ENCODE measurements at regions not wholly inside any gene's neighbourhood (a gene's known extent, or its start where the extent isn't known, plus 50 kb on each side); places are given as distances from the start of the nearest gene placed in this dataset.

GRCh38 chr11:46202696-46203391 lies 74.6 kb upstream of the CREB3L1 start:
- Histone ChIP-seq H3K4me1 (ENCODE audit: insufficient read depth, low read length) (no peaks in the 10 kb centered on the region), H2AFZ (ENCODE audit: low read depth, low read length) (no peak overlapping the region), H4K20me1 (ENCODE audit: insufficient read depth, low read length) (no peaks in the 10 kb centered on the region), H3K27ac (ENCODE audit: low read depth, low read length) (no peak overlapping the region), H3K4me3 (ENCODE audit: insufficient read depth, low read depth, low read length) (no peak overlapping the region), H3K9me3 (ENCODE audit: insufficient read depth, low read depth, low read length) (no peaks in the 10 kb centered on the region), H3K27me3 (ENCODE audit: insufficient read depth, low read length) (peaks cover 12% of the 10 kb centered on the region), H3K79me2 (ENCODE audit: insufficient read depth, low read length) (no peaks in the 10 kb centered on the region), H3K9ac (ENCODE audit: low read length) (no peak overlapping the region), H3K36me3 (ENCODE audit: insufficient read depth, low read length) (no peaks in the 10 kb centered on the region), H3K4me2 (ENCODE audit: low read length) (no peak overlapping the region)
- DNase-seq (ENCODE audit: low read depth) (no peak), FAIRE-seq (no peak)
- Mint-ChIP-seq H3K9me3 (ENCODE audit: unreplicated experiment) (no peaks in the 10 kb centered on the region), H3K36me3 (ENCODE audit: low read depth, unreplicated experiment) (peaks cover 2% of the 10 kb centered on the region), H3K4me1 (ENCODE audit: low read depth, unreplicated experiment) (no peaks in the 10 kb centered on the region), H3K4me3 (ENCODE audit: unreplicated experiment) (no peak overlapping the region), H3K27ac (ENCODE audit: unreplicated experiment) (no peak overlapping the region), H3K27me3 (ENCODE audit: low read depth, unreplicated experiment) (peaks cover 21% of the 10 kb centered on the region)
- TF ChIP-seq CTCF (IDR thresholded peaks at IDR 0.05; ENCODE audit: insufficient read depth, low read depth, low read length) (no peak), EZH2 (IDR thresholded peaks at IDR 0.05; ENCODE audit: insufficient read depth, low read length) (no peak)

GRCh38 chr11:46202149-46202548 lies 75.3 kb upstream of the CREB3L1 start:
- Histone ChIP-seq H2AFZ (ENCODE audit: low read depth, low read length) (peak overlapping the region; percentile 24), H4K20me1 (ENCODE audit: insufficient read depth, low read length) (no peaks in the 10 kb centered on the region), H3K4me2 (ENCODE audit: low read length) (no peak overlapping the region), H3K36me3 (ENCODE audit: insufficient read depth, low read length) (no peaks in the 10 kb centered on the region), H3K4me1 (ENCODE audit: insufficient read depth, low read length) (no peaks in the 10 kb centered on the region), H3K79me2 (ENCODE audit: insufficient read depth, low read length) (no peaks in the 10 kb centered on the region), H3K27ac (ENCODE audit: low read depth, low read length) (no peak overlapping the region), H3K27me3 (ENCODE audit: insufficient read depth, low read length) (peaks cover 17% of the 10 kb centered on the region), H3K9me3 (ENCODE audit: insufficient read depth, low read depth, low read length) (no peaks in the 10 kb centered on the region), H3K4me3 (ENCODE audit: insufficient read depth, low read depth, low read length) (no peak overlapping the region), H3K9ac (ENCODE audit: low read length) (no peak overlapping the region)
- no peak for TF ChIP-seq EZH2 (IDR thresholded peaks at IDR 0.05; ENCODE audit: insufficient read depth, low read length)
- no peak for TF ChIP-seq CTCF (IDR thresholded peaks at IDR 0.05; ENCODE audit: insufficient read depth, low read depth, low read length)
- DNase-seq (ENCODE audit: low read depth) (no peak), FAIRE-seq (no peak)
- H3K36me3 Mint-ChIP-seq (ENCODE audit: low read depth, unreplicated experiment) = peaks cover 2% of the 10 kb centered on the region
- no peaks in the 10 kb centered on the region for H3K9me3 Mint-ChIP-seq (ENCODE audit: unreplicated experiment)
- peaks cover 23% of the 10 kb centered on the region for H3K27me3 Mint-ChIP-seq (ENCODE audit: low read depth, unreplicated experiment)
- no peak overlapping the region for H3K4me3 Mint-ChIP-seq (ENCODE audit: unreplicated experiment)
- no peaks in the 10 kb centered on the region for H3K4me1 Mint-ChIP-seq (ENCODE audit: low read depth, unreplicated experiment)
- no peak overlapping the region for H3K27ac Mint-ChIP-seq (ENCODE audit: unreplicated experiment)

- no peak overlapping the region for H3K9ac ChIP-seq (ENCODE audit: low read length)
- DNase-seq (ENCODE audit: low read depth) (peak; percentile 18), FAIRE-seq (no peak)
- Mint-ChIP-seq H3K4me1 (ENCODE audit: low read depth, unreplicated experiment) (no peaks in the 10 kb centered on the region), H3K4me3 (ENCODE audit: unreplicated experiment) (no peak overlapping the region), H3K9me3 (ENCODE audit: unreplicated experiment) (no peaks in the 10 kb centered on the region), H3K27ac (ENCODE audit: unreplicated experiment) (no peak overlapping the region), H3K36me3 (ENCODE audit: low read depth, unreplicated experiment) (peaks cover 2% of the 10 kb centered on the region), H3K27me3 (ENCODE audit: low read depth, unreplicated experiment) (peaks cover 26% of the 10 kb centered on the region)
- no peaks in the 10 kb centered on the region for H3K4me1 ChIP-seq (ENCODE audit: insufficient read depth, low read length)
- H3K4me2 ChIP-seq (ENCODE audit: low read length) = no peak overlapping the region
- TF ChIP-seq EZH2 (IDR thresholded peaks at IDR 0.05; ENCODE audit: insufficient read depth, low read length) (no peak), CTCF (IDR thresholded peaks at IDR 0.05; ENCODE audit: insufficient read depth, low read depth, low read length) (no peak)
- no peaks in the 10 kb centered on the region for H3K9me3 ChIP-seq (ENCODE audit: insufficient read depth, low read depth, low read length)
- H3K36me3 ChIP-seq (ENCODE audit: insufficient read depth, low read length) = no peaks in the 10 kb centered on the region
- H3K27ac ChIP-seq (ENCODE audit: low read depth, low read length) = no peak overlapping the region
- no peaks in the 10 kb centered on the region for H4K20me1 ChIP-seq (ENCODE audit: insufficient read depth, low read length)
- H3K79me2 ChIP-seq (ENCODE audit: insufficient read depth, low read length) = no peaks in the 10 kb centered on the region
- H3K4me3 ChIP-seq (ENCODE audit: insufficient read depth, low read depth, low read length) = no peak overlapping the region
- H3K27me3 ChIP-seq (ENCODE audit: insufficient read depth, low read length) = peaks cover 17% of the 10 kb centered on the region
- no peak overlapping the region for H2AFZ ChIP-seq (ENCODE audit: low read depth, low read length)
These were observed 76.8 kb upstream of the CREB3L1 start for GRCh38 chr11:46200537-46201281.
